Activated naive CD4-positive, alpha-beta T cell treated with anti-CD3 and anti-CD28 coated beads, Interleukin-2, amount 10 ng/mL, durations not matched to agents 7 days and 5 days (primary cell): ENCODE measurements at regions not wholly inside any gene's neighbourhood (a gene's known extent, or its start where the extent isn't known, plus 50 kb on each side); places are given as distances from the start of the nearest gene placed in this dataset.
"Not testable (repeated sequence)": the region's sequence is repeated elsewhere in the genome, so short reads cannot be mapped to it uniquely, and the experiment has no call there.

Source experiments
- CTCF ChIA-PET: fragments of 350-600 bp; sonication (Branson Sonifier 250); formaldehyde crosslinking; loops from one replicate; lab custom pipeline; 2021; ENCODE audit warnings: antibody characterized with exemption; lab: Charles Lee
- DNase-seq: peaks from one replicate; pipeline ENCODE4 v3.0.0-alpha.2; 2020
- H3K27ac Mint-ChIP-seq: one replicate; pipeline ENCODE4 v1.8.0; 2021; ENCODE audit warnings: mild to moderate bottlenecking, moderate library complexity, mixed read lengths
- H3K27me3 Mint-ChIP-seq: one replicate; pipeline ENCODE4 v1.8.0; 2021; ENCODE audit warnings: mild to moderate bottlenecking, mixed read lengths
- H3K36me3 Mint-ChIP-seq: one replicate; pipeline ENCODE4 v1.8.0; 2021; ENCODE audit warnings: mixed read lengths
- H3K4me1 Mint-ChIP-seq: one replicate; pipeline ENCODE4 v1.8.0; 2021; ENCODE audit warnings: mixed read lengths
- H3K4me3 Mint-ChIP-seq: one replicate; pipeline ENCODE4 v1.8.0; 2021; ENCODE audit warnings: mild to moderate bottlenecking, moderate library complexity, mixed read lengths
- H3K9me3 Mint-ChIP-seq: one replicate; pipeline ENCODE4 v1.8.0; 2021; ENCODE audit warnings: mixed read lengths

DNA sequence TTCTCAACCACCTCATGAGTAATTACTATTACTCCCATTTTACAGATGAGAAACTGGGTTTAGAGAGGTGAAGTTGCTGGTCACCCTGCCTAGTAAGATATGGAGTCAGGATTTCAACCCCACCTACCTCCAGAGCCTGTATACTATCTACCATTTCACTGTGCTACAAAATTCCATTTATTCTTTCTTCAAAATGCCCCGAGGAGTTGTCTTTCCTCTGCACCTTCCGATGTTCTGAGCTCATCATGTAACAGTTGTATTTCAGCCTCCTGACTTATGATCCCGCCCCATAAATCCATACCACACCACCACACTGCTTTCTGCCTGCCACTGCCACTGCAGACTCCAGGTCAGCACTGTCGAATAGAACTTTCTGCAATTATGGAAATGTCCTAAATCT is 71.3 kb upstream of the SLC25A36 start:
- Mint-ChIP-seq H3K9me3 (peaks cover 3% of the 10 kb centered on the region), H3K27me3 (peaks cover 7% of the 10 kb centered on the region), H3K27ac (no peak overlapping the region), H3K36me3 (no peaks in the 10 kb centered on the region), H3K4me1 (no peaks in the 10 kb centered on the region), H3K4me3 (no peak overlapping the region)
- CTCF ChIA-PET: no interaction called here
- no peak for DNase-seq

GRCh38 chr3:140871022-140871421 is 70.6 kb upstream of the SLC25A36 start:
- Mint-ChIP-seq H3K9me3 (peaks cover 3% of the 10 kb centered on the region), H3K27me3 (peaks cover 7% of the 10 kb centered on the region)
- CTCF ChIA-PET: no interaction called here

DNA sequence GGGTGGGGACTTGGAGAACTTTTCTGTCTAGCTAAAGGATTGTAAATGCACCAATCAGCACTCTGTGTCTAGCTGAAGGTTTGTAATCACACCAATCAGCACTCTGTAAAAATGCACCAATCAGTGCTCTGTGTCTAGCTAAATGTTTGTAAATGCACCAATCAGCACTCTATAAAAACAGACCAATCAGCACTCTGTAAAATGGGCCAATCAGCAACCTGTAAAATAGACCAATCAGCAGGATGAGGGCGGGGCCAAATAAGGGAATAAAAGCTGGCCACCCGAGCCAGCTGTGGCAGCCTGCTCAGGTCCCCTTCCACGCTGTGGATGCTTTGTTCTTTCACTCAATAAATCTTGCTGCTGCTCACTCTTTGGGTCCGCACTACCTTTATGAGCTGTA is 69.5 kb upstream of the SLC25A36 start:
- H3K4me3 Mint-ChIP-seq, H3K27ac Mint-ChIP-seq, H3K9me3 Mint-ChIP-seq, CTCF ChIA-PET, H3K36me3 Mint-ChIP-seq, H3K27me3 Mint-ChIP-seq, H3K4me1 Mint-ChIP-seq, DNase-seq: not testable (repeated sequence)

More at GRCh38 chr3:140871022-140871421, 70.6 kb upstream of the SLC25A36 start:
- Mint-ChIP-seq H3K4me1 (no peaks in the 10 kb centered on the region), H3K27ac (no peak overlapping the region), H3K36me3 (no peaks in the 10 kb centered on the region), H3K4me3 (no peak overlapping the region)
- no peak for DNase-seq

GRCh38 chr3:140883428-140884040 is 58.1 kb upstream of the SLC25A36 start:
- H3K27ac Mint-ChIP-seq: no peak overlapping the region
- H3K4me3 Mint-ChIP-seq: no peak overlapping the region
- peaks cover 6% of the 10 kb centered on the region for H3K9me3 Mint-ChIP-seq
- no peaks in the 10 kb centered on the region for H3K4me1 Mint-ChIP-seq
- DNase-seq: no peak
- CTCF ChIA-PET: no interaction called here
- no peaks in the 10 kb centered on the region for H3K36me3 Mint-ChIP-seq
- H3K27me3 Mint-ChIP-seq: peaks cover 12% of the 10 kb centered on the region

DNA sequence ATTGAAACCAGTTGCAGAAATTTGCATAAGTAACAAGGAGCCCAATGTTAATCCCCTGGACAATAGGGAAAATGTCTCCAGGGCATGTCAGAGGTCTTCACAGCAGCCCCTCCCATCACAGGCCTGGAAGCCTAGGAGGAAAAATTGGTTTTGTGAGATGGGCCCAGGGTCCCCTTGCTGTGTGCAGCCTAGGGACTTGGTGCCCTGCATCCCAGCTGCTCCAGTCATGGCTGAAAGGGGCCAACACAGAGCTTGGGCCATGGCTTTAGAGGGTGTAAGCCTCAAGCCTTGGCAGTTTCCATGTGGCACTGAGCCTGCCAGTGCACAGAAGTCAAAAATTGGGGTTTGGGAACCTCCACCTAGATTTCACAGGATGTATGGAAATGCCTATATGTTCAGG is 55.9 kb upstream of the SLC25A36 start:
- H3K9me3 Mint-ChIP-seq, CTCF ChIA-PET, H3K27ac Mint-ChIP-seq, H3K36me3 Mint-ChIP-seq, H3K4me1 Mint-ChIP-seq, DNase-seq, H3K4me3 Mint-ChIP-seq: not testable (repeated sequence)
- H3K27me3 Mint-ChIP-seq: peaks cover 12% of the 10 kb centered on the region
